GF-D8 (cell line): ENCODE measurements at regions not wholly inside any gene's neighbourhood (a gene's known extent, or its start where the extent isn't known, plus 50 kb on each side); places are given as distances from the start of the nearest gene placed in this dataset.
"Not testable (repeated sequence)": the region's sequence is repeated elsewhere in the genome, so short reads cannot be mapped to it uniquely, and the experiment has no call there.

Experiments used
- DNase-seq: peaks from one replicate; lab custom pipeline; 2025; lab: John Stamatoyannopoulos, UW

DNA sequence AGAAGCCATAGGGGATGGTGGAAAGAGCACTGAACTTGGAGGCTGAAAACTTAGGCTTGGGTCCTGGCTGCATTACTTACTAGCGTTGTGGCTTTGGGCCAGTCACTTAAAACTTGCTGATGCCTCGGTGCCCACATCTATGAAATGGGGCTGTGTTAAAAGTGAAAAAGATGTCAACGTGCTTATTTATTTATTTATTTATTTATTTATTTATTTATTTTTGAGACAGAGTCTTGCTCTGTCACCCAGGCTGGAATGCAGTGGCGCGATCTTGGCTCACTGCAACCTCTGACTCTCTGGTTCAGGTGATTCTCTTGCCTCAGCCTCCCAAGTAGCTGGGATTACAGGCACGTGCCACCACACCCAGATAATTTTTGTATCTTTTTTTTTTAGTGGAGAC, 94.3 kb downstream of the MRM1 start:
- not testable (repeated sequence) for DNase-seq

- no peak for DNase-seq
Observed at GRCh38 chr17:36696805-36697204, 95.4 kb downstream of the MRM1 start.

DNA sequence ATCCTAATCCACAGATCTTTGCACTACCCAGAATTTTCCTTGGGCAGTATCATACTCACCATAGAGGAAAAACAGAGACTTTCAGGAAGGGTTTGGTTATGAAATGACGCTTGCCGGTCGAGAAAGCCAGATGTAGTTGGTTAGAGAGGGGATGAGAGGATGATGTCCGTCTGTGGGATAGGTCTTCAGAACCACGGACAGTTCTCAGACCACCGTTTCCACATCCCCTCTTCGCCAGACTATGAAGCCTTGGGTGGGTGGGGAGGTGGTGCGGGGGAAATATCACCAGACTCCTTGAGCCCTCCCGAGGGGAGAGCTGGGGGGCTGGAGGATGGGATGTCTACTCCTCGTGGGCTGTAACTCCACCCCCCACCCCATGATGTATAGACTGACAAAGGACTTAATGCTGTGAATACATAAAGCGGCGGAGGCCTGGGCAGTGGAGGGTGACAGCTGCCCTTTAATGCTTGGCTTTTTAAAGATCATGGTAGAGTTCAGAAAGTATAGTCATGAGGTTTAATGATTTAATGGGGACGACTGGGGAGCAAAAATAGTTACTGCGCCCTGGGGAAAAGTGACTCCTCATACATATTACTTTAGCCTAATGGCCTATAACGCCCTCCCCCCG, 96.6 kb downstream of the MRM1 start:
- DNase-seq: no peak

DNA sequence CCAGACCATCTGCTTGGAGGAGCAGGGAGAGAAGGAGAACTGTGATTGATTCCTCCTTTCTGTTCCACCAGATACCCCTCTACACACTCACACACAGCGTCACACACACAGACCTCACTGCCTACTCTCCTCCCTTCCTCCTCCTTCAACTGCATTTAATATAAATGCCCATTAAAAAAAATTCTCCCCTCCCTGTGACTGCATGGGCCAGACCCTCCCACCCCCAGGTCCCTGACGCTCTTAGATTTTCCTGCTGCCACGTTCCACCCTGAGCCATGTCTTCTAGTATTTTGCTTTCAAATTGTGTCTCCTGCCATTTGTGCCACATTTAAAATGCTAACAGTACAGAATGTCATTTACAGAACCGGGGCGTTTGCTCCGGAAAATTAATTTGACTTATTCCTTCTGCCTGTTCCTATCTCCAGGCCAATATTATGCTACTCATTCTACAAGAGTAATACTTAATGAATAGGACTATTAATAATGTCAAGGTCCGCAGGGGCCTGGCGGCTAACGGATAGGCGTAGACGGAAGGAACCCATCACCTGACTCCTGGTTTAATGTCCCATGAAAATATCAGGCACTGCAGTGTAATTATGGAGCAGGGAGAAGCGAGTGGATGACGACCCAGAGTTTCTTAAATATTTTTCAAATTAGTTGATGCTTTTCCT, 100.2 kb downstream of the MRM1 start:
- DNase-seq: no peak

GRCh38 chr17:36702636-36703035, 101.3 kb downstream of the MRM1 start:
- no peak for DNase-seq

DNA sequence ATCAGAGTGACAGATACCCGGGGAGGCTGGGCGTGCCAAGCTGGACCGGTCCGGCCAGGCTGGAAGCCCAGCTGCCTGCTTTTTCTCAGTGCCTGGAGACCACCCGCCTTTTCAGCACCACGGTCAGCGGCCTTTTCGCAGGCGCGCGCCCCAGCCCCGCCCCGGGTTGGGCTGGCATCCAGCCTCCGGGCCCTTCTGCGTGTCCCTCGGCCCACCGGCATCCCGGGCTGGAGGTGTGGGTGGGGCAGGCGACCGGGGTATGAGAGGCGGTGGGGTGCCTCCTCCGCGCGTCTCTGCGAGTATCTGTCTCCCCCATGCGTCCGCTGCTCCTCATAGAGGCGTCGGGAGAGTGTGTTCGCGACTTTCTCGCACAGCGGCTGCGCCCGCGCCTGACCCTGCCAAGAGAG, 102.5 kb downstream of the MRM1 start:
- no peak for DNase-seq

GRCh38 chr17:36705283-36705795, 104.0 kb downstream of the MRM1 start:
- no peak for DNase-seq

DNA sequence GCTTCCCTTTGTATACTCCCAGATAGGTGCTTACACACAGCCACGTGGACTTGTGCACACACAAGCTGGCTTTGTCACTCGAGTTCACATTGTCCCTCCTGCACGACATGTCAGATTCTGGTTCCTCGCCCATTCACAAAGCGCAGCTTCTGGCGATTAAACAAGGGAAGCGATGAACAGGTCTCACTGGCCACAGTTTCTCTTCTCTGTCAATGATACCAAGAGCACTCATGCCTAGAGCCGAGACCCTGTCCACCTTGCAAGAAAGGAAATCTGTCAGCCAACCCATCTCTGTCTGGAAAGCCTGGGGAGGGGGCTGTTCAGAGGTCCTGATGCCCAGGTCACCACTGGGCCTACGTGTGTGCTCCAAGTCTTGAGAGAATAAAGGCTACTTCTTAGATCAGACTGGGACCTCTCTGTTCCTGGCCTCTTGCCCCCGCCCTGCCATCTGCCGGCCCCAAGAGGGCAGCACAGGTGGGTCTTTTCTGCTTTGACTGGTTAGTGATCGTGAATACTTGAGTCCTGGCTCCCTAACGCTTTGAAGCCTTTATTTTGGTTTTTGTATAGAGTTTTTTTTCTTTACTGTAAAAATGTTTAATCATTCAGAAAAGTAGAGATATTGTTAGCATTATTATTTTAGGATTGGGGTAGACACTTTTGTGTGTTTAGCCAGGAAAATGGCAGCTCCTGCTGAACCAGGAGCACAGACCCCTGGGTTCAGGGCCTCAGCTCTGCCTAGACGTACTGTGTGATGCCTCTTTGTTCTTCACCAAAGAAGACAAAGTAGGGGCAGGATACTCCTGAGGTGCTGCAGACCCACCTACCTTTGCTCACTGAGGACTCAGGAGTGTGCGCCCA, 104.7 kb downstream of the MRM1 start:
- DNase-seq: no peak

DNA sequence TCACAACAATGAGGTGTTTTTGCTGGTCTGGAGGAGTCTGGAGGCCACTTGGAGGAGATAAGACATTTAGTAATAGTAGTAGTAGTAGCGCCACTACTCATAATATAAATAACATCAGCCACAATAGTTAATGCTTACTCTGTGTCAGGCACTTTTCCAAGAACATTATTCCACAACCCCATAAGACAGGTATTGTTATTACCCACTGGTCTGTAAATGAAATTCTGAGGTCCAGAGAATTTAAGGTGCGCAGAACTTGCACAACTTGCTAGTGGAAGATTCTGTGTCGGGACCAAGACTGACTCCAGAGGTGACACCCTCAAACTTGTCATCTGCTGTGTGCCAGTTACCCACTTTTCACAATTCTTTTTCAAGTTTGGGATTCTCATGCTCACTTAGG, 106.5 kb downstream of the MRM1 start:
- DNase-seq: no peak

GRCh38 chr17:36714789-36715188, 113.4 kb downstream of the MRM1 start:
- DNase-seq: no peak

DNA sequence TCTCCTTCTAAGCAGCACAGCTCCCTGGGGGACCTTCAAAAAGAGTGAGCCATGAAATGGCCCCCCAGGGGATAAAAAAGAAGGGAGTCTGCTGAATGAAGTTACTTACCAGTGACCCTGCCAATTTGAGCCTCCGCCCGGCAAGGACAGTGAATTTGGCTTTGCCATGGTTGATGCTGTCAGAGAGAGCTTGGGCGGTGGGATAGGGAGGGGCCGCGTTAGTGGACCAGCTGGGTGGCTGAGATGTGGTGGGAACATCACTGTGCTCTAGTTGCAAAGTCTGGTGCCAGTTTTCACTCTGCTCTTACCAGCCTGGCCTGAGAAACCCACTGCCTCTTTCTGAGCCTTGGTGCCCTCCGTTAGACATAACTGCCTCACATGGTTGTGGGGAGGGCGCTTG, 114.6 kb downstream of the MRM1 start:
- DNase-seq: no peak

- DNase-seq: no peak
Observed at GRCh38 chr17:36717088-36717487, 115.7 kb downstream of the MRM1 start.

DNA sequence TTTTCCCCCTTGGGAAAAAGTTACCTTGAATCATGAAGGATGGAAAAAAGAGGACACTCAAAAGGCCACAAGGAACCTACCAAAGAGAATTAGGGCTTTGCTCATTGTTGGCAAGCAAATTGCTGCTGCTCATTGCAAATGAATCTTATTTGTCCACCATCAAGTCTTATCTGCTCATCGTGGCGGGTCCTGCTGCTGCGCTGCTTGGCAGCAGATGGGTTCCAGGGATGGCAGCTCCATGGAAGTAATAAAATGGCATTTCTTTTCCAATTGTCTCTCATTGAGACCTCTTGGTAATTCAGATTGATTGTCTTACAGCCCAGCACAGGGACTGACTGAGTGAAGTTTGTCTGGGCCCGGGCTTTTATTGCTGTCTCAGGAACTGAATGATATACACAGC, 118.7 kb downstream of the MRM1 start:
- no peak for DNase-seq

DNA sequence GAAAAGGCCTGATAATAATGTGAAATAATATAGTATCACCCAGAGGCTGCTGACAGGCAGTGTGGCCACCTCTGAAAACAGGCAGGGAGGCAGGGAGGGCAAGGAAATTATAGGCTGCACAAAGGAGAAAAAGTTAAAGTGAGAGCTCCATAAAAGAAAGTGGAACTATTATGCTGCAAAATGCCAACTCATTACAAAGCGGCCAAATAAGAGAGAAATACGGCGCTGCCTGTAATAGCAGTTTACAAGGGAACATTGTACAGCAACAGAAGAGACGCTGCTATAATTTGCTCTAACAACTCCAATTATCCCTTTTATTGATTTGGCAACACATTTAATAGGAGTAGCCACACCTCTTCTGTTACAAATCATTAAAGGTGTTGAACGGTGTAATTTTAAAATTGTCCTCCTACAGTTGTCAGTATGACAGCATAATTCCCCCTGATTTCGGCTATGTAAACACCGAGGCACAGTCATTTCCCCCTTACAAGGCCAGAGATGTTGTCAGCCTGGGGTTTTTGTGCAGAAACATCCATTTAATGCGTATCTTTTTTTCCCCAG, 120.3 kb downstream of the MRM1 start:
- DNase-seq: no peak

GRCh38 chr17:36722121-36722902, 120.9 kb downstream of the MRM1 start:
- peak; percentile 38 for DNase-seq

DNA sequence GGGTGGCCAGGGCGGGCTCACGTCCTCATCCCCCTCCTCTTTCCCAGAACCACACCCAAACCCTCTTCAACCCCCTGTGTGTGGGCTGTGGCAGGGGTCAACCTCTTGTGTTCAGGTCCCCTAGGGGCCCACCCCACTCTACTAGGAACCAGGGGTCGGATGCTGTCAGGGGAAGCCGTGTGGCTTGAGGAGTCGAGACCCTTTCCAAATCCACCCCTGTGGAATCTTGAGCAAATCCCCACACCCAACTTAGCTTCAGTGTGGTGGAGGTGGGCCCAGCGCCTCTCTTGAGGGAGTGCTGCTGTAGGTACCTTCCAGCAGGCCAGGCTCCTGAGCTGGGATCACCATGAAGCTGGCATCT, 121.5 kb downstream of the MRM1 start:
- DNase-seq: no peak

GRCh38 chr17:36723459-36724025, 122.2 kb downstream of the MRM1 start:
- DNase-seq: no peak

GRCh38 chr17:36726199-36726598, 124.8 kb downstream of the MRM1 start:
- DNase-seq: no peak

- DNase-seq: no peak
Observed at GRCh38 chr17:36727052-36727451, 125.7 kb downstream of the MRM1 start.

- no peak for DNase-seq
Observed at GRCh38 chr17:36727577-36727976, 126.2 kb downstream of the MRM1 start.
